HG03135 (cell line): ENCODE measurements at regions not wholly inside any gene's neighbourhood (a gene's known extent, or its start where the extent isn't known, plus 50 kb on each side); places are given as distances from the start of the nearest gene placed in this dataset.
"Not testable (repeated sequence)": the region's sequence is repeated elsewhere in the genome, so short reads cannot be mapped to it uniquely, and the experiment has no call there.

Experiments used
- ATAC-seq: cut with Tn5 transposase; IDR thresholded peaks from one replicate; pipeline ENCODE4 v1.9.1; 2021; ENCODE audit warnings: mild to moderate bottlenecking, moderate library complexity; ENCODE audit not compliant: unreplicated experiment

- no peak for ATAC-seq
Observed at GRCh38 chr9:740221-740620, 101.3 kb upstream of the DMRT1 start.

GRCh38 chr9:742104-742503 is 99.4 kb upstream of the DMRT1 start:
- no peak for ATAC-seq

GRCh38 chr9:742914-743589 is 98.4 kb upstream of the DMRT1 start:
- no peak for ATAC-seq

- ATAC-seq, result no peak
Observed at GRCh38 chr9:744046-744712, 97.3 kb upstream of the DMRT1 start.

GRCh38 chr9:744790-745484 is 96.6 kb upstream of the DMRT1 start:
- no peak for ATAC-seq

- ATAC-seq, result no peak
Observed at GRCh38 chr9:745761-746380, 95.6 kb upstream of the DMRT1 start.

- ATAC-seq, result no peak
Observed at GRCh38 chr9:746661-747434, 94.6 kb upstream of the DMRT1 start.

GRCh38 chr9:747567-747966 is 93.9 kb upstream of the DMRT1 start:
- ATAC-seq, result no peak

- no peak for ATAC-seq
Observed at GRCh38 chr9:748861-749497, 92.5 kb upstream of the DMRT1 start.

- no peak for ATAC-seq
Observed at GRCh38 chr9:749716-750115, 91.8 kb upstream of the DMRT1 start.

GRCh38 chr9:750249-750967 is 91.1 kb upstream of the DMRT1 start:
- ATAC-seq, result peak; percentile 23

- peak; percentile 92 for ATAC-seq
Observed at GRCh38 chr9:751137-752051, 90.1 kb upstream of the DMRT1 start.

- ATAC-seq, result no peak
Observed at GRCh38 chr9:752201-752600, 89.3 kb upstream of the DMRT1 start.

- no peak for ATAC-seq
Observed at GRCh38 chr9:752681-753200, 88.8 kb upstream of the DMRT1 start.

- ATAC-seq, result not testable (repeated sequence)
Observed at GRCh38 chr9:753734-754133, 87.8 kb upstream of the DMRT1 start.

GRCh38 chr9:754150-754931 is 87.2 kb upstream of the DMRT1 start:
- ATAC-seq, result no peak

GRCh38 chr9:755454-756381 is 85.8 kb upstream of the DMRT1 start:
- no peak for ATAC-seq
